NCI-H526 treated with DMSO at 0.1 percent for 48 hours (cell line): ENCODE measurements at regions not wholly inside any gene's neighbourhood (a gene's known extent, or its start where the extent isn't known, plus 50 kb on each side); places are given as distances from the start of the nearest gene placed in this dataset.

Experiments used
- DNase-seq: peaks from one replicate; lab custom pipeline; 2025; lab: John Stamatoyannopoulos, UW

- DNase-seq = no peak
Observed at GRCh38 chr12:14280921-14281320, 84.6 kb upstream of the ATF7IP start.

DNA sequence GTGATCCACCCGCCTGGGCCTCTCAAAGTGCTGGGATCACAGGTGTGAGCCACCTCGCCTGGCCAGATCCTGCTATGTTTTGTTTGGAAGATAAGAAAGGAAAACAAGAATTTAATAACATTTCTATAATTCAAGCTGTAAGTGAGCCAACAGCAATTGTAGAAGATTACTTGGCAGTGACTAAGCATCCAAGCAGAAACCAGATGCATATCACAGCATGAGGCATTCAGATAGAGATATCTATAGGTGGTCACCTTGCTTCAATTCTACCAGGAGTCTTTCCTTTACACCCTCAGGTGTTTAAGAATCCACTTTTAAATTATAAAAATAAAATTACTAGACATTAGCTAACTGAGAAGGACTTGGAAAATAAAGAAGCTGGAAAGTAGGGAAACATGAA lies 83.9 kb upstream of the ATF7IP start:
- no peak for DNase-seq

GRCh38 chr12:14283489-14284144 lies 81.9 kb upstream of the ATF7IP start:
- DNase-seq = no peak

- no peak for DNase-seq
Observed at GRCh38 chr12:14284184-14284722, 81.2 kb upstream of the ATF7IP start.

DNA sequence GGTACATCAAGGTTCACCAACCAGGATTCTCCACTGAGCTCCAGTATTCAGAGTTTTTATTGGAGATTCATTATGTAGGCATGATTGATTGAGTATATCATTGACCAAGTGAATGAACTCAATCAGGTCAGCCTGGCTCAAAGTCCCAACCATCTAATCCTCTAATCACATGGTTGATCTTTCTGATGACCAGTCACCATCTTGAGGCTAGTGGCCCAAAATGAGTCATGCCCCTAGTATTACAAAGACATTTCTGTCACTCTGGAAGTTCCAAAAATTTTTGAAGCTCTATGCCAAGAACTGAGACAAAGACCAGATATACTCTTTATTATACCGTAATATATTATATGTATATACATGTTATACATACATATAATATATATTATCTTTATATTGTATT lies 75.9 kb upstream of the ATF7IP start:
- no peak for DNase-seq

DNA sequence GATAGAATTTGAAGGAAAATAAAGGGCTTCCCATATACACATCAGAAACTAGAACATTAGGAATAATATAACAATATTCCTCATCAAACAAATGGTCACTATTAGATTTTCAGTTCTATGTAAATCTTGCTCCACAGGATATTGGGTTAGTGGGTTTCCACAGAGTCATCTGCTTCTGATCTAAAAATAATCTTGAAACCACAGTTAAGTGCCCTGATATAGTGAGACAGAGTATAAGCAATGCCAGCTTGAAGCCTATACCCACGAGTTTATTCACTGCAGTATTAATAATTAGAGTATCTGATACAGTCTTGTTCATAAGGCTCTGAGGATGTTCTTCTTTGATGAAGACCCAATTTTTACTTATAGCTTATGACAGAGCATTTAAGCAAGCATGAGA lies 74.5 kb upstream of the ATF7IP start:
- no peak for DNase-seq

DNA sequence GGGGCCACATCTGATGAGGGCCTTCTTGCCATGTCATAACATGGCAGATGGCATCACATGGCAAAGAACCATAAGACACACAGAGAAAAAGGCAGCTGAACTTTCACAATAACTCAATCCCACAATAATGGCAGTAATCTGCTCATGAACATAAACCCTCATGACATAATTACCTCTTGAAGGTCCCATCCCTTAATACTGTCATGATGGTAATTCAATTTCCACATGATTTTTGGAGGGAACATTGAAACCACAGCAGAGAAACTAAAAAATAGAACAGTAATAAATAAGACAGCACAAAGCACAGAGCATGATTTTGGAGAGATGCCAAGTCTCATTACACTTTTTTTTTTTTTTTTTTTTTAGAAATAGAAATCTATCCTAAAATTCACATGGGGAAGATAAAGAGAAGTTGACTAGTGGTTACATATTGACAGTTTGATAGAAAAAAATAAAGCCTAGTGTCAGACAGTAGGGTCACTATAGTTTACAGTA lies 61.8 kb upstream of the ATF7IP start:
- no peak for DNase-seq

DNA sequence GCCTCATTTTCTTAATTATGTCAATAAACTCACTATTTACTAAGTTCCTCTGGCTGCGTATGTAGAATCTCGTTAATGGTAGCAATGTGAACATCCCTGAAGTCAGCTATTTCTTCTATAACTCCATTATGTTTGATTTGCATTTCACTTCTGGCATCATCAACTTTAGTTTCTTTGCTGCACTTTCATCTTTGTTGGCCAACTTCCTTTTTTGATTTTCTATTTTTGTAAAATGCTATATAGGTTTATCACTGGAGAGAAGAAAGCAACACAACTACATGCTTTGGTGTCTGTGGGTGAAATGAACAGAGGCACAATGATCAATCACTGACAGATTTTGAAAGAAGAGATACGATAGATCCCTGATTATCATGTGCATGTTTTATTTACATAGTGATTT lies 58.5 kb upstream of the ATF7IP start:
- no peak for DNase-seq

DNA sequence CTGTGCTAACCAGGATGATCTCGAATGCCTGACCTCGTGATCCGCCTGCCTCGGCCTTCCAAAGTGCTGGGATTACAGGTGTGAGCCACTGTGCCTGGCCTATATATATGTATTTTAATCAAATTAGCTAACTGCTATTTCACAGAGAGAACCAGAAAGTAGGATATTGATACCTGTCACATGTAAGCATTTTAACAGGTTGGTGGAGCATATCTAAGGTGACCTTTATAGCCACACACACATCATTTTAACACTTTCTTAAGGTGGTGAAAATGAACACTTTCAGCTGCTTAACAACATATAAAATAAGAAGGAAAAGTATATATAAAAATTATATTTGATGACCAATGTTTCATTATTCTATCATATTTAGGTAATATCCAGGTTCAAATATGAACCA lies 57.0 kb upstream of the ATF7IP start:
- no peak for DNase-seq

DNA sequence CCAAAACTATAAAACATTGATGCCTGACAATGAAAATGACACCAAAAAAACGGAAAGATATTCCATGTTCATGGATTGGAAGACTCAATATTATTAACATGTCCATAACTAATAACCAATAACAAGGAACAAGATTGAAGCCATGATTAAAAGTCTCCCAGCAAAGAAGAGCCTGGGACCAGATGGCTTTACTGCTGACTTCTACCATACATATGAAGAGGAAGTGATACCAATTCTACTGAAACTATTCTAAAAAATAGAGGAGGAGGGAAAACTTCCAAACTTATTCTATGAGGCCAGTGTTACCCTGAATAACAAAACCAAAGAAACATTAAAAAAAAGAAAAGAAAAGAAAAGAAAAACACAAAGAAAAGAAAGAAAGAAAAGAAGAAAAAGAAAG lies 54.6 kb upstream of the ATF7IP start:
- DNase-seq = no peak

- no peak for DNase-seq
Observed at GRCh38 chr12:14313379-14314138, 51.9 kb upstream of the ATF7IP start.

DNA sequence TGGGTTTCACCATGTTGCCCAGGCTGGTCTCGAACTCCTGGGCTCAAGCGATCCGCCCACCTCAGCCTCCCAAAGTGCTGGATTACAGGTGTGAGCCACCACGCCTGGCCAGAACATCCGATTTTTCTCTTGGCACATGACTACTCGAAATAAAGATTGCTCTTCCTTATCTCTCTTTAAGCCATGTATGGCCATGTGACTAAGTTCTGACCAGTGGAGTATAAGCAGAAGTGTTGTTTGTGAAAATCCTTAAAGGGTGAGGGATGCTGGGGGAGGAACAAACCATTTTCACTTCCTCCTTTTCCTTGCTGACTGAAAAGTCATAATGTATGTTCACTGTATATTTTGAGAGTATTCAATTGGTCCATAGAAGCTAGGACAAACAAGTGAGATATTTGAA lies 50.7 kb upstream of the ATF7IP start:
- DNase-seq = no peak

DNA sequence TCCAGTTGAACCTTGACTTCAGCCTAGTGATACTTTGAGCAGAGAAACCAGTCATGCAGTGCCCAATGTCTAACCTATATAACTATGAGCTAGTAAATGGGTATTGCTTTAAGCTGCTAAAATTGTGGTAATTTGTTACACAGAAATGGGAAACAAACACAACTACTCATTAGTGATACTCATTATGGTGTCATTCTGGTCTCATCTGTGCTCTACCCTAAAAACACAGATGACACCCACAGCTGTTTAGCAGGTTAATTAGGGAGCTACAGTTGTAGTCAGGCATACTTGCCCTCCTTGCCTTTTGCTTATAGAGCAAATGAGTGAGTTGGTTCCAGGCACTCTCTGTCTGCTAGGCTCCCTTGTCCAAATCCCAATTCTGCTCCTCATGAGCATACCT lies 50.0 kb upstream of the ATF7IP start:
- no peak for DNase-seq
